Smooth muscle cell of the brain vasculature (primary cell): ENCODE measurements at regions not wholly inside any gene's neighbourhood (a gene's known extent, or its start where the extent isn't known, plus 50 kb on each side); places are given as distances from the start of the nearest gene placed in this dataset.

Experiments
- DNase-seq: peaks from one replicate; pipeline ENCODE4 v3.0.0-alpha.2; 2012; ENCODE audit warnings: low read depth, low spot score

- DNase-seq = no peak
Observed at GRCh38 chr9:109830545-109830944, 50.5 kb downstream of the PALM2AKAP2 start.

DNA sequence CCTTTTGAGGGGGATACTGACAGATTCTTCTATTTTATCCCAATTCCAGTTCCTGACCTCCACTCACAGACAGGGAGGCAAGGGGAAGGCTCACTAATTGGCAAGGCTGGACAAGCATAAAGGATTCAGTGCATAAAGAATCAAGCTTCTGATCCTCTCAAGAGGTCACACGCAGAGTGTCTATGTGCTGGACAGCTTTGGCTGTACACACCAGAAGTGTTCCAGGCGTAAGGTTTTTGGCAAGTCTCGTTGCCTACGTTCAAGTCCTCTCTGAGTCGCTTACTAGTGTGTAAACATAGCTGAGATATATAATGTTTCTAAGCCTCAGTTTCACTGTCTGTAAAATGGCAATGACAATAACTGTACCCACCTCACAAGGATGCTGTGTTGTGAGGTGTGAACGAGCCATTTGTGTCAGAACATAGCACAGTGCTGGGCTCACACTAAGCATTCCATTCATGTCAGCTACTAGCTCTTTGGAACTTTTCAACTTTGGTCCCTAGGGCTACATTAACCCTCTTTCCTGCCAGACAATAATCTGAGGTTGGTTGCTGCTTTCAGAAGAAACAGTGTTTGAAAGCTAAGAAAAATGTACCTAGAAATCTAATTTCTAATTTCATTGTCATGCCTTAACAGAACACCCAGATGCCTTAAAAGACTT is 52.1 kb downstream of the PALM2AKAP2 start:
- no peak for DNase-seq

GRCh38 chr9:109834855-109835254 is 54.9 kb downstream of the PALM2AKAP2 start:
- DNase-seq = no peak

DNA sequence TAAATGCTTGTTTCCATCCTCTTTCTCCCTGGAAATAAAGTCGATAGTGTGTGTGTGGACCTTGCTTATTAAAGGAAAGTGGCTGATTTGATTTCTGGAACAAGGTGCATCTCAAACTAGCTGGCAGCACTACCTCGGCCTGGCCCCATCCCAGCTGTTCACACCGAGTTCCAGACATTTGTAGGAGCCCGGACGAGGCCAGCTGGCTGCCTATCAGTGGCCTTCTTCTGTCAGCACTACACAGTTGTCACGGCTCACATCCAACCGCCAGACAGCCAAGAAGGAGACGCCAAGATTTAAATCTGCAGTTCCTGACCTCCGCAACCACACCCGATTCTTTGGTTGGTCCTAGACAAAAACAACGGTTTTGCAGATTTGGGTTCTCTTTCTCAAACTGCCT is 63.6 kb downstream of the PALM2AKAP2 start:
- no peak for DNase-seq

DNA sequence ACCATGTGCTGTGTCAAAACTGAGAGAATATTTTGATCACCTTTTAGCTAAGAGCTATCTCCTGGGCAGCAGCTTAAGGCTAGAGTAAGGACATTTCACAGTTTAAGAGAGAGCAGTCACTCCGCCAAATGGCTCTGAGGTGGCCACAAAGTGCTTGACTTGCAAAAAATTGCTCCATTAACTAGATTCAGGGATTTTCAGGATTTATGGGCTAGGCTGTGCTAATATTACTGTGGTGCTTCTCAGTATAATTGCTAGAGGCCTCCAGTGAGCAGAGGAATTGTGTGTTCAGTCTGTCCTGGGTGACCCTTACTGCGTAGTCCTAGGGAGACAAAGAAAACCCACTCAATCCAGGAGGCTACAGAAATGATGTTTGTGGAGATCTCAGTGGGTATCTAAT is 65.2 kb downstream of the PALM2AKAP2 start:
- DNase-seq = no peak

- DNase-seq = no peak
Observed at GRCh38 chr9:109846776-109847175, 66.8 kb downstream of the PALM2AKAP2 start.

GRCh38 chr9:109852556-109852955 is 72.6 kb downstream of the PALM2AKAP2 start:
- no peak for DNase-seq

DNA sequence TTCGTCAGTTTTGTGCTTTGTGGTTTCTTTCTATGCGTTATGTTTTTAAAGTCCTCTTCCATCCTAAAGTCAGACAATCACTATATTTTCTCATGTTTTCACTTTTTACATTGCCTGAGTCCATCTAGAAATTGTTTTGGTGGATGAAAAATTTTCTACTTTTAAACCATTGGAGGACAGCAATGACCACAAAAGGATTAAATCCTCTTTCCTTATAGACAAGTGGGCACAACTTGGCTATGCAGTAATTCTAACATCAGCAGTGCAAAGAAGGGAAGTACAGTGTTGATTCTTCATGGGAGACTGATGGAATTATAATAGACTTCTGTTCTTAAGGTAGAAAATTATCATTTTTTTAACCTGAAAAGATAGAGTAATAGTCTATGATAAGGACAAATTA is 75.5 kb downstream of the PALM2AKAP2 start:
- DNase-seq = no peak

- DNase-seq = no peak
Observed at GRCh38 chr9:109856785-109857184, 76.8 kb downstream of the PALM2AKAP2 start.

GRCh38 chr9:109857336-109857735 is 77.3 kb downstream of the PALM2AKAP2 start:
- DNase-seq = no peak

DNA sequence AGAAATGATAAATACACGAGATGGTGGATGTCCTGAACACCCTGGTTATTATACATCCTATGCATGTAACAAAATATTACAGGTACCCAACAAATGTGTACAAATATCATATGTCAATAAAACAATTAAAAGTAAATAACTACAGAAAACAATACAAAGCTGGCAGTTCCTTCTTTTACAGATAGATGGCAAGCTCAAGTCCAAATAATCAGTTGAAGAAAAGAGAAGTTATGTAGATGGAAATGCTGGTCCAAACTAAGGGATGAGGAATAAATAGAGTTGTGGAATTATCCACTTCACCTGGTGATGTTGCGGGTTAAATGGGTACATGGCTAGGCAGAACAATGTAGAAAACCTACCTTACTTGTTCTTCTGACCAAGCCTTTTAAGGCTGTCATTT is 79.4 kb downstream of the PALM2AKAP2 start:
- DNase-seq = no peak

GRCh38 chr9:109860521-109860920 is 80.5 kb downstream of the PALM2AKAP2 start:
- DNase-seq = no peak

DNA sequence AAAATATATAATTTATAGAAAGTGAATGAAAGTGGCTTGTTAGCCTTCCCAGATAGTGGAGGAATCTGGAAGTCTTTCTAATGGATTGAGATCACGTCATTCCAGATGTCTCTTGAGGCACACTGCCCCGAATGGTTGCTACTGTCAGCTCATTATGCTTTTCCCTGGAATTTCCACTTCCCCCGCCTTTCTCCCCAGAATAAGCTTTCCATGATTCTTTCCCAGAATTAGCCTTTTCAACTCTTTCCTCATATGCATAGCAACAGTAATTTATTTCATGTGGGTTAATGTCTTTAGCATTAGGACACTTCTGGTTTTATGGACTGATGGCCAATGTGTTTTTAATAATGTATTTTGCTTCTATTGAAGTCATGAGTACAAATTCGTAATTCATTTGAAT is 81.5 kb downstream of the PALM2AKAP2 start:
- no peak for DNase-seq

DNA sequence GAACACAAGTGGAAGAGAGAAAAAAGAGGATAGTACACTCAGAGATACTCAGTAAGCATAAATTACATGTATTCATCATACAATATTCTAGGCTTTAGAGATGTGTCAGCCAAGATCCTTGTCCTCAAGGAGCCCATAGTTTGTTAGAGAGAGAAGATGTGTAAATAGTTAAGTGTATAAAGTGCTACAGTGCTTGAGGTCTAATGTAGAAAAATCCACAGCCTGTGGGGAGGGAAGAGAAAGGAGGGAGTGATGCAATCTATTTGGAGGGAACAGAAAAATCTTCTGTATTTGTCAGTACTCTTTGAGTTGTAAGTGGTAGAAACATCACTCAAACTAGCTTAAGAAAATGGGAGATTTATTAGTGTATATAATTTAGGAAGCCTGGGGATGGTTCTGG is 81.9 kb downstream of the PALM2AKAP2 start:
- DNase-seq = no peak

DNA sequence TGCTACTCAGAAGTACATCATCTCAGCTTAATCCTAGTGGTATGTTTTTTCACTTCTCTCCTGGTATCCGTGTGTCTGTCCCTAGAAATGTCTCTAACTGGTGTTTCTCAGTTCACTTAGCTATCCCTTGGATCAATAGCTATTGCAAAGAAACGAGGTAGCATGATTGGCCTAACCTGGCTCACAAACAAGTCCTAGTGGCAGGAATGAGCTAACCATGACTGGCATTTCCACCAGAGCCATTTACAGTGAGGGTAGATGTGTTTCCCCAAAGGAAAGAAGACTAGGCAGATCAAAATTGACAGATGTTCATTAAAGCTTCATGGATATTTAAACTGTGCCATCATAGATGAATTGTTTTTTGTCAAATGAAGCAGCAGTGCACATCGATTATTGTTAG is 82.5 kb downstream of the PALM2AKAP2 start:
- DNase-seq = no peak

GRCh38 chr9:109863961-109864360 is 84.0 kb downstream of the PALM2AKAP2 start:
- DNase-seq = no peak

- DNase-seq = no peak
Observed at GRCh38 chr9:109865521-109865920, 85.5 kb downstream of the PALM2AKAP2 start.

DNA sequence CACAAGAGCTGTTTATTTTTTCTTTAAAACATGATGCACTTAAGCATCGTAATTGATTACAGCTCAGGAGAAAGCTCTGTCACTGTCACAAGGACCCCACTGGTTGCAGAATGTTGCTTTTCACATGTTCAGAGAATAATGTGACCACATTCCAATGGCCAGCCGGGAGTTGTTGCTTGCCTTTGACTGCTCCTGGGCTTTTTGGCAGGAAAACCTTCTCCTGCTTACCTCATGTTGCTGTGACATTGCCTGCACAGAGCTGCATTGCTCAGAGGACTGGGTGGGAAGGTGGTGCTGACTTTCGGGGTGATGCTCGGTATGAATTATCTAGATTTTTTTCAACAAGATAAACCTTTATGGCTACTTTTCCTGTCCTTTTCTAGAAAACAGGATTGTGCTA is 88.2 kb downstream of the PALM2AKAP2 start:
- DNase-seq = no peak

GRCh38 chr9:109868722-109869121 is 88.7 kb downstream of the PALM2AKAP2 start:
- no peak for DNase-seq

DNA sequence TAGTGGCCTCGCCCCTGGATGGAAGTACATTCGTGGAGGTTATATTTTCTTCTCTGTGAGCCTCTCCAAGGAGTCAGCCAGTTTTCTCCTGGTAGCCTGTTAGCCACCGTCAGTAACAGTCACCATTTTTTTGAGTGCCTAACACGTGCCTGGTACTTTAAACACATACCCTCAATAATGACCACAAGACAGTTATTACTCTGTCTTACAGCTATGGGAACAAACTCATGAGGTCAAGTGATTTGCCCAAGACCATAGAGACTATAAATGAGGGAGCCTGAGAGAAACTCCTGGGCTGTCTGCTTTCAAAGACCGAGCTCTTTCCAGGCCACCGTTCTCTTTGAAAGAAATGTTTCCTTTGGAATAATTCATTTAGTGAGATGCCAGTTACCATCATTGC is 90.4 kb downstream of the PALM2AKAP2 start:
- no peak for DNase-seq

GRCh38 chr9:109872901-109873300 is 92.9 kb downstream of the PALM2AKAP2 start:
- no peak for DNase-seq

GRCh38 chr9:109875495-109876129 is 95.6 kb downstream of the PALM2AKAP2 start:
- no peak for DNase-seq

DNA sequence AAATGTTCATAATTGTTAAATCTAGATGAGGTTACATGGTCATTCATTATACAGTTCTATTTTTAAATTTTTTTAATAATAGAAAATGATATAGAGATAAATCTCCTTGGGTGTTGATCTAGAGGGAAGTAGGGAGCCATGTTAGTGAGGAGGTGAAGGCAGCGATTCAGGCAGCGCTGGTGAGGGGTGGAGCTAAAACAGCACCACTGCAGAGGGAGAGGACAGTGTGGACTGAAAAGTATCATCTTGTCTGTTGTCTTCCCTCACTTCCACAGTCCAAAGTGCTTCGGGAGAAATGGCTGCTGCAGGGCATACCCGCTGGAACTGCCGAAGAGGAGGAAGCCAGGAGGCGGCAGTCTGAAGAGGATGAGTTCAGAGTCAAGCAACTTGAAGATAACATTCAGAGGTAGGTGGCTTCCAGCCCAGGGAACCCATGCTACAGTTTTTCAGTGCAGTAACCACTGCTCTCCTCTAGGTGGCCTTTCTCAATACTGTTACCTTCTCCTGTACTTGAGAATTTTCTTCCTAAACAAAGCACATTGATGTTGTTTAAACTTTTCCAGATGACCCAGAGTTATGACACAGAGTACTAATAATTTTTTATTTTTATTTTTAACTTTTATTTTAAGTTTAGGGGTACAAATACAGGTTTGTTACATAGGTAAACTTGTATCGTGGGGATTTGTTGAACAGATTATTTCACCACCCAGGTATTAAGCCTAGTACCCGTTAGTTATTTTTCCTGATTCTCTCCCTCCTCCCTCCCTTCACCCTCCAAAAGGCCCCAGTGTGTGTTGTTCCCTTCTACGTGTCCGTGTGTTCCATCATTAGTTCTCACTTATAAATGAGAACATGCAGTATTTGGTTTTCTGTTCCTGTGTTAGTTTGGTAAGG is 100.5 kb downstream of the PALM2AKAP2 start:
- no peak for DNase-seq
